Keratinocyte (primary cell): ENCODE measurements at regions not wholly inside any gene's neighbourhood (a gene's known extent, or its start where the extent isn't known, plus 50 kb on each side); places are given as distances from the start of the nearest gene placed in this dataset.

Experiments
- DNase-seq: peaks from one replicate; pipeline ENCODE4 v3.0.0-alpha.2; 2011; ENCODE audit warnings: low read depth, missing footprints, low spot score
- FAIRE-seq: peaks from 2 replicates; lab custom pipeline; 2011; peaks lifted over from hg19 to GRCh38; lab: Jason Lieb, UNC
- H2AFZ ChIP-seq: 2 replicates; pipeline ENCODE4 v1.6.0; 2012; ENCODE audit warnings: low read length, control low read depth, inconsistent platforms; ENCODE audit not compliant: control insufficient read depth
- H3K27ac ChIP-seq: 2 replicates; pipeline ENCODE4 v1.5.1; 2011; ENCODE audit warnings: low read length; ENCODE audit not compliant: control insufficient read depth, insufficient read depth
- H3K27me3 ChIP-seq: 3 replicates; pipeline ENCODE4 v1.6.0; 2011; ENCODE audit warnings: low read length; ENCODE audit not compliant: control insufficient read depth, insufficient read depth; ENCODE audit errors: extremely low read depth
- H3K36me3 ChIP-seq, 2 experiments: 2 replicates in 1 of 2; 3 replicates in 1 of 2; pipeline ENCODE4 v1.5.1; 2011; ENCODE audit warnings: low read length in 2 of 2, mild to moderate bottlenecking in 1 of 2; ENCODE audit not compliant: control insufficient read depth in 2 of 2, insufficient read depth in 2 of 2; ENCODE audit errors: extremely low read depth in 1 of 2
- H3K4me1 ChIP-seq: 3 replicates; pipeline ENCODE4 v1.5.1; 2011; ENCODE audit warnings: low read length; ENCODE audit not compliant: control insufficient read depth, insufficient read depth; ENCODE audit errors: extremely low read depth
- H3K4me2 ChIP-seq: 3 replicates; pipeline ENCODE4 v1.6.0; 2011; ENCODE audit warnings: low read depth, low read length; ENCODE audit not compliant: control insufficient read depth, insufficient read depth; ENCODE audit errors: extremely low read depth
- H3K4me3 ChIP-seq, 3 experiments: fragments of 200-600 bp in 1 of 3; sonication (generic) in 1 of 3; 2 replicates in 2 of 3; 3 replicates in 1 of 3; pipeline ENCODE4 v1.5.1; 2011 to 2016; ENCODE audit warnings: low read length in 3 of 3, mild to moderate bottlenecking in 3 of 3, control low read depth in 2 of 3, inconsistent platforms in 1 of 3, low read depth in 1 of 3, mixed read lengths in 1 of 3, mixed run types in 1 of 3, moderate library complexity in 1 of 3; ENCODE audit not compliant: control insufficient read depth in 2 of 3, insufficient read depth in 2 of 3; ENCODE audit errors: extremely low read depth in 1 of 3
- H3K79me2 ChIP-seq: 2 replicates; pipeline ENCODE4 v1.6.0; 2012; ENCODE audit warnings: low read length; ENCODE audit not compliant: control insufficient read depth, insufficient read depth
- H3K9ac ChIP-seq: 3 replicates; pipeline ENCODE4 v1.6.0; 2011; ENCODE audit warnings: low read length; ENCODE audit not compliant: control insufficient read depth, insufficient read depth; ENCODE audit errors: extremely low read depth
- H3K9me1 ChIP-seq: 3 replicates; pipeline ENCODE4 v1.6.0; 2011; ENCODE audit warnings: low read length; ENCODE audit not compliant: control insufficient read depth, insufficient read depth; ENCODE audit errors: extremely low read depth
- H3K9me3 ChIP-seq: 2 replicates; pipeline ENCODE4 v1.5.1; 2012; ENCODE audit warnings: low read depth, low read length; ENCODE audit not compliant: control insufficient read depth
- H4K20me1 ChIP-seq: 3 replicates; pipeline ENCODE4 v1.6.0; 2011; ENCODE audit warnings: low read length; ENCODE audit not compliant: control insufficient read depth, insufficient read depth; ENCODE audit errors: extremely low read depth
- CTCF ChIP-seq, 3 experiments: IDR thresholded peaks in 1 of 3; conservative IDR thresholded peaks in 1 of 3; optimal IDR thresholded peaks in 1 of 3; 2 replicates in 2 of 3; 3 replicates in 1 of 3; pipeline versions ENCODE3 to v1.5.1; 2011; ENCODE audit warnings: low read length in 3 of 3, mild to moderate bottlenecking in 3 of 3, moderate library complexity in 2 of 3, control low read depth in 1 of 3, inconsistent platforms in 1 of 3; ENCODE audit not compliant: insufficient read depth in 2 of 3; ENCODE audit errors: extremely low read depth in 1 of 3
- EZH2 ChIP-seq: IDR thresholded peaks from one replicate; pipeline ENCODE4 v1.6.1; 2012; ENCODE audit warnings: inconsistent platforms, mild to moderate bottlenecking, low read length, moderate library complexity
- dilution Hi-C: fragments of 300-500 bp; cut with MboI; formaldehyde crosslinking; loops from one replicate; pipeline ENCODE4 v1.7.0; 2020; ENCODE audit warnings: low sequenced_read_pairs; ENCODE audit not compliant: extremely low pct_ligation_motif_present

GRCh38 chr15:38691965-38692788, 127.6 kb upstream of the RASGRP1 start:
- no peaks in the 10 kb centered on the region for H4K20me1 ChIP-seq
- H3K27me3 ChIP-seq, result no peaks in the 10 kb centered on the region
- DNase-seq, result no peak
- no peak overlapping the region for H2AFZ ChIP-seq
- H3K9me3 ChIP-seq, result no peaks in the 10 kb centered on the region
- no peak overlapping the region for H3K4me3 ChIP-seq
- H3K27ac ChIP-seq, result no peak overlapping the region
- no peaks in the 10 kb centered on the region for H3K79me2 ChIP-seq
- FAIRE-seq, result no peak
- TF ChIP-seq CTCF (optimal IDR thresholded peaks at IDR 0.05 in 1 of 3, IDR thresholded peaks at IDR 0.05 in 1 of 3, conservative IDR thresholded peaks at IDR 0.05 in 1 of 3; ENCODE audit: extremely low read depth in 1 of 3, insufficient read depth in 2 of 3, low read length in 3 of 3), result no peak
- TF ChIP-seq EZH2, result no peak
- H3K9me1 ChIP-seq, result no peaks in the 10 kb centered on the region
- H3K36me3 ChIP-seq, result no peaks in the 10 kb centered on the region
- H3K4me2 ChIP-seq, result no peak overlapping the region
- H3K9ac ChIP-seq, result no peak overlapping the region
- peaks cover 8% of the 10 kb centered on the region for H3K4me1 ChIP-seq
- dilution Hi-C loops, result loop anchor here (25.0 kb wide), 1 partner anchor 180 kb away; no protein-coding TSS in a partner anchor

GRCh38 chr15:38692789-38693062, 128.1 kb upstream of the RASGRP1 start:
- no peaks in the 10 kb centered on the region for H3K9me1 ChIP-seq
- H3K4me1 ChIP-seq, result peaks cover 8% of the 10 kb centered on the region
- H3K4me2 ChIP-seq, result no peak overlapping the region
- no peak for DNase-seq
- H4K20me1 ChIP-seq, result no peaks in the 10 kb centered on the region
- no peaks in the 10 kb centered on the region for H3K9me3 ChIP-seq
- no peak overlapping the region for H3K9ac ChIP-seq
- no peaks in the 10 kb centered on the region for H3K79me2 ChIP-seq
- TF ChIP-seq CTCF (optimal IDR thresholded peaks at IDR 0.05 in 1 of 3, IDR thresholded peaks at IDR 0.05 in 1 of 3, conservative IDR thresholded peaks at IDR 0.05 in 1 of 3; ENCODE audit: extremely low read depth in 1 of 3, insufficient read depth in 2 of 3, low read length in 3 of 3) (no peak), EZH2 (no peak)
- no peak overlapping the region for H2AFZ ChIP-seq
- no peaks in the 10 kb centered on the region for H3K36me3 ChIP-seq
- dilution Hi-C loops, result loop anchor here (25.0 kb wide), 1 partner anchor 180 kb away; no protein-coding TSS in a partner anchor
- no peak overlapping the region for H3K4me3 ChIP-seq
- no peak for FAIRE-seq
- no peaks in the 10 kb centered on the region for H3K27me3 ChIP-seq
- H3K27ac ChIP-seq, result no peak overlapping the region
